ENCODE measurements at regions not wholly inside any gene's neighbourhood (a gene's known extent, or its start where the extent isn't known, plus 50 kb on each side); places are given as distances from the start of the nearest gene placed in this dataset.
A peak's percentile ranks its signal among the peaks of the same experiment; 100 is the strongest.
"Not testable (repeated sequence)": the region's sequence is repeated elsewhere in the genome, so short reads cannot be mapped to it uniquely, and the experiment has no call there.

DNA sequence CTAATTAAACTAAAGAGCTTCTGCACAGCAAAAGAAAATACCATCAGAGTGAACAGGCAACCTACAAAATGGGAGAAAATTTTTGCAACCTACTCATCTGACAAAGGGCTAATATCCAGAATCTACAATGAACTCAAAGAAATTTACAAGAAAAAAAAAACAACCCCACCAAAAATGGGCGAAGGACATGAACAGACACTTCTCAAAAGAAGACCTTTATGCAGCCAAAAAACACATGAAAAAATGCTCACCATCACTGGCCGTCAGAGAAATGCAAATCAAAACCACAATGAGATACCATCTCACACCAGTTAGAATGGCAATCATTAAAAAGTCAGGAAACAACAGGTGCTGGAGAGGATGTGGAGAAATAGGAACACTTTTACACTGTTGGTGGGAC is 100.7 kb downstream of the GPX5 start:
- not testable (repeated sequence) for DNase-seq

DNA sequence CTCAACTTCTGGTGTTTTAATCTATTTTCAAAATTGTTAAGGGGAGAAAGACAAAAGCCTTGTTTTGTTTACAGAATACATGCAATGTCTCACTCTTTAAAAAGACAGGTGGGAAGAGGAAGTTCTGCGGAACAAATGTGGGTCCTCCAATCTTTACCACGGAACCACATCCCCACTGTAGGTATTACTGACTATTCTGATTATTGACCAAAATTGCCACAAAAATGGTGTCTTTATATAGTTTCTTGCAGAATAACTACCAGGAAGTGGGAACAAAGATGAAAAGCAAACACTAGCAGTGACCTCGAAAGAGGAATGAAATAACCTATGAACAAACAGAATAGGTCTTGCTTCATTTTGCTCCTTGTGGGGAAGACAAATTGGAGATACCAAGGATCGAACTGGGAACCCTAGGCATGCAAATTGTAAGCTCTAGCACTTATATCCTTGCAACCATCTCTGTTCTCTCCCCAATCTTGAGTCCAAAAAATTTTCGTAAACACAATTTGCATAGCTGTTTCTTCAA is 106.7 kb downstream of the GPX5 start:
- DNase-seq = no peak

DNA sequence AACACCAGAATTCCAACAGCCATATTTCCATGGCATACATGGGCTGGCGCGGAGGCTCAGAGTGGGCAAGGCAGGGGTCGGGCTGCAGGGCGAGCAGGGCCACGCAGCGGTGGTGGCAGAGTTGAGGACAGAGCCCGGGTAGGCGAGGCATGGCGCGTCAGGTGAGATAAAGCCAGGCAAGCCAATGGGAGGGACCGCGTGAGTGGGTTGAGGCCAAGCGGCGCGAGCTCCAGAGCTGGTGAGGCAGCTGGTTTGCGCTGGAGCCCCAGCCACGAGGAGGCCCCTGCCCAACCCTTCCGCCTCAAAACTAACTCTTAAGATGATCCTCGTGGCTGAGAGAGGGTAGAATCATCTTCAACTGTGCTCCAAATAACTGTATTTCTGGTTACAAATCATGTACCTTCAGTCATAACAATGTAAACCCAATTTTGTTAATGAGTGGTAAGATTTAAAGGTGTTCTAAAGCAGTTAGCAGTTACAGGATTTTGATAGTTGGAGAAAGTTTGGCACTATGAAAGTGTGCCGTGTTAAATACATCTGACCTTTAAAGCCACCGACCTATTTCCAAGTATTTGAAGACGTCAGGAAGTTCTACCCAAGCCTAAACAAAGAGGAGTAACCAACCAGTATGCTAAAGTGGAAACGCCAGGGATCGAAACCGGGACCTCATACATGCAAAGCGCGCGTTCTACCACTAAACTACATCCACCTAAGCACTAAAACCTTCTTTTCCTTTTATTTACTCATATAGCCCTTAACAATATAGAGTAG is 107.9 kb downstream of the GPX5 start:
- DNase-seq = no peak

DNA sequence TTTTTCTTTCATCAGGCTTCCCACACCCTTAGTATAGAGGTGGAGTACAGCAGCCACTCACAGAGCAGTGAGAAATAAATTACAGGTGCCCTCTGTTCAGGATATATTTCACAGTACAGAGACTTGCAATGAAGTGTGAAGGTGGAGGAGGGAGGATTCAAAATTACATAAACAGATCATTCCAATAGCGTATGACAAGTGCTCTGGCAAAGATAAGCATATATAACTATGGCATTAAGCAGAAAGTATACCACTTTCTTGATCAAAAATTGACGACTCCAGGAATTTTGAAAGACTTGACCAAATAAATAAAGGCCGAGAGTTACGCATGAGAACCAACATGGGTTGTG is 108.7 kb downstream of the GPX5 start:
- DNase-seq = no peak

DNA sequence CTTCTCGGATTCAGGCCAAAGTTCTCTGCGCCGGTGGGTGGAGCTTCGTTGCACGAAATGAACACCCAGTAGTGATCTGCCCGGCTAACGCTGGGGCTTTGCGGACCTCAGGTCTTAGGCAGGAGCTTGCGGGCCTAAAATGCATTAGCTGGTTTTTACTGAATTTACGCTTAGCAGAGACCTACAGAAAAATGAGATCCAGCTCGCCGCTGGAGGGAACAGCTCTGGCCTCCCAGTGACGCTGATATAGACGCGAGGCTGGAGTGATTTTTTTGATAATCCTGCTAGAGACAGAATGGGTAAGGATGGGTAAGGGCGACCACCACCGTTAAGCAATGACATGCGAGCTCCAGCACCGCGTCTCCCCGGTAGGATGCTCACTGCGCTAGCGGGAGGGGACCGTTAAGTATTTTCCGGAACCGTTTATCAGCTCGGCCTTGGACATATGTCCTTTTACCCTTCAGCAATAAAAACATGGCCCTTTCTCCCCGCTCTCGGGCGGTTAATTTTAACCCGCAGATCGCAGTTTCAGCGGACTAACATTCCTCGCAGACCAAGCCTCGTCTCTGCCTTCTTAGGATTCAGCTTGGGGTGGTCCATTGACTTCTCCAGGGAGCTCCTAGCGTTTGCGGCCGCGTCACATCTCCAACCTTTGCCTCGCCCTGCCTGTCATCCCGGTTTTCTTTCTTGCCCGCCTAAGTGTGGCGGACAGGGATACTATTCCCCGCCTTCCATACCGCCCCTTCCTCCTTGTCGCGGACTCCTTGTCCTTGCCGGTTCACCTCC is 109.3 kb downstream of the GPX5 start:
- no peak for DNase-seq

DNA sequence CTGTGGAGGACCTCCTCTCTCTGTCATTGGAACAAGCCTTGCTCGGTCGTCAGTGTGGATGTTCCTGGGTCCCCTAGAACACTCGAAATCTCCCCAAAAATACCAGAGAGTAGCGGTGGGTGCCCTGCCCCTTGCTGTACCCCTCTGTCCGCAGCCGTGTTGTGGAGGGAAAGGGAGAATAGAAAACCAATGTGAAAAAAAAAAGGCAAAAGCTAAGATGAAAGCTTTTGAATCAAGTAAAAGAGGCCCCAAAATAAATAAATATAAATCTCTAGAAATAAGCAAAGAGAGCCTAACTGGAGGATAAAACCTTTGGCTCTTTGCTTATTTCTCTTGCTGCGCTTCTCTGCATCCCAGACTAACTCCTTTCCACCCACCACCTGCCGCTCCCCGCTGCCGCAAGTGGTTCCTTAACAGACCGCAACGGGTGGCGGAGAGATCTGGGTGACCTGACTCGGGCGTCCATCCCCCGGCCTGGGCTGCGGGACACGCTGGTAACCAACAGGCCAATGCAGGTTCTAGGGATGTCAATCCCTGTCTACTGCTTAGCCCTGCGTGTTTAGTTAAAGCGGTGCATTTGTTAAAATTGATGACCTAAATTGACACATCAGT is 110.0 kb downstream of the GPX5 start:
- no peak for DNase-seq

DNA sequence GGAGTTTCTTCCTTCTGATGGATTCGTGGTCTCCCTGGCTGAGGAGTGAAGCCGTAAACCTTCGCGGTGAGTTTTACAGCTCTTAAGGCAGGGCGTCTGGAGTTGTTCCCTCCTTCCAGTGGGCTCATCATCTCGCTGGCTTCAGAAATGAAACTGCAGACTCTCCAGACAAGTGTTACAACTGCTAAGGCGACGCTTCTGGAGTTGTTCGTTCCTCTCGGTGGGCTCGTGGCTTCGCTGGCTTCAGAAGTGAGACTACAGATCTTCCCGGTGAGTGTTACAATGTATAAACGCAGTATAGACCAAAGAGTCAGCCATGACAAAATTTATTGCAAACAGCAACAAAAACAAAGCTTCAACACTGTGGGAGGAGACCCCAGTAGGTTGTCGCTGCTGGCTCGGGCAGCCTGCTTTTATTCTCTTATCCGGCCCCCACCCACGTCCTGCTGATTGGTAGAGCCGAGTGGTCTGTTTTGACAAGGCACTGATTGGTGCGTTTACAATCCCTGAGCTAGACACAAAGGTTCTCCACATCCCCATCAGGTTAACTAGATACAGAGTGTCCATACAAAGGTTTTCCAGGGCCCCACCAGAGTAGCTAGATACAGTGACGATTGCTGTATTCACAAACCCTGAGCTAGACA is 113.2 kb downstream of the GPX5 start:
- no peak for DNase-seq

DNA sequence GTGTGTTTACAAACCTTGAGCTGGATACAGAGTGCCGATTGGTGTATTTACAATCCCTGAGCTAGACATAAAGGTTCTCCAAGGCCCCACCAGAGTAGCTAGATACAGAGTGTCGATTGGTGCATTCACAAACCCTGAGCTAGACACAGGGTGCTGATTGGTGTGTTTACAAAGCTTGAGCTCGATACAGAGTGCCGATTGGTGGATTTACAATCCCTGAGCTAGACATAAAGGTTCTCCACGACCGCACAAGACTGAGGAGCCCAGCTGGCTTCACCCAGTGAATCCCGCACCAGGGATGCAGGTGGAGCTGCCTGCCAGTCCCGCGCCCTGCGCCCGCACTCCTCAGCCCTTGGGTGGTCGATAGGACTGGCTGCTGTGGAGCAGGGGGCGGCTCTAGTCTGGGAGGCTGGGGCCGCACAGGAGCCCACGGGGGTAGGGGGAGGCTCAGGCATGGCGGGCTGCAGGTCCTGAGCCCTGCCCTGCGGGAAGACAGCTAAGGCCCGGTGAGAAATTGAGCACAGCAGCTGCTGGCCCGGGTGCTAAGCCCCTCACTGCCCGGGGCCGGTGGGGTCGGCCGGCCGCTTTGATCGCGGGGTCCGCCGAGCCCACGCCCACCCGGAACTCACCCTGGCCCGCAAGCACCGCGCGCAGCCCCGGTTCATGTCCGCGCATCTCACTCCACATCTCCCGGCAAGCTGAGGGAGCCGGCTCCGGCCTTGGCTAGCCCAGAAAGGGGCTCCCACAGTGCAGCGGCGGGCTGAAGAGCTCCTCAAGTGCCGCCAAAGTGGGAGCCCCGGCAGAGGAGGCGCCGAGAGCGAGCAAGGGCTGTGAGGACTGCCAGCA is 114.0 kb downstream of the GPX5 start:
- not testable (repeated sequence) for DNase-seq

DNA sequence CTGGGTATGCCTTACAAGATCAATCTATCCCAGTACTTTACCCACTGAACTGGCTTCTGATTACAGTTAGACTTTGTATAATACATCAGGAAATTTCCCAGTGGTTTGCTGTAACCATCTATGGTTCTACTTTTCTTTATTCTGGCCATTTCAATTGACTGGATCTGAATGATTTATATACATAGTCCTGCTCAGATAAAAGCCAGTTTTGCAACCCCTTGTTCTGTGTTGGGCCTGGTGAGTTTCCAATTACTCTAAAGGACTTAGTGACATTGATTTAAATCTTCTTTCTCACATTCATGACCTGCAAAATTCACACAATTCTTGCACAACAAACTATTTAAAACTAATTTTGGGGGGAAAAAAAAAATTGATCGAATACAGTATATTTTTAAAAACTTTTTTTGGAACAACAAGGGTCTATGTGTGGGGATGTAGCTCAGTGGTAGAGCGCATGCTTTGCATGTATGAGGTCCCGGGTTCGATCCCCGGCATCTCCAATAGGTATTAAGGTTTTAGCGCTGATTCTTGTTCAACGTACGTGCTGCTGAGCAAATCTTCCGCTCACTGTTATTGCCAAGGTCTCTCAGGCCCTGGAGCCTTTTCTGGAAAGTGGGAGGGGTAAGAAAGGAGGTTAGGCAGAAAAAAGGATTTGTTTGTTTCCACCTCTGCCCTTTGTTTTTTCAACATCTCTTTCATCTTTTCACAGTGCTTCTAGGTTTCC is 117.5 kb downstream of the GPX5 start:
- peak; percentile 84 for DNase-seq

DNA sequence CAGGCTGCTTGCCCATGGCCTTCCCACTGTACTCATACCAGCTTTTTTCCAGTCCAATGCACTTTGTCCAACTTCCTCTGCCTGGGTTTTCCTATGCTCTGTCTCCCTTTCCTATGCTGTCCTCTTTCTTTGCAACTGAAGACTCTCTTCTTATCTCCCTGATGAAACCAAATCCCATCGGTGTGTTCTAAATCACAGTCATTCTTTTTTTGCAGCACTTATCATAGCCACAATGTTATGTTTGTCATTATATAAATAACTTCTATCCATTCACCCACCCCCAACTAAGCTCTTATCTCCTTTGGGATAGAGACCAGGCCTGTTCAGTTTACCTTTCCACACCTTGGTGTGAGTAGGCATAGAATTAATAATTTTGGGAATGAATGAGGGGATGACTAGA is 121.0 kb downstream of the GPX5 start:
- no peak for DNase-seq

DNA sequence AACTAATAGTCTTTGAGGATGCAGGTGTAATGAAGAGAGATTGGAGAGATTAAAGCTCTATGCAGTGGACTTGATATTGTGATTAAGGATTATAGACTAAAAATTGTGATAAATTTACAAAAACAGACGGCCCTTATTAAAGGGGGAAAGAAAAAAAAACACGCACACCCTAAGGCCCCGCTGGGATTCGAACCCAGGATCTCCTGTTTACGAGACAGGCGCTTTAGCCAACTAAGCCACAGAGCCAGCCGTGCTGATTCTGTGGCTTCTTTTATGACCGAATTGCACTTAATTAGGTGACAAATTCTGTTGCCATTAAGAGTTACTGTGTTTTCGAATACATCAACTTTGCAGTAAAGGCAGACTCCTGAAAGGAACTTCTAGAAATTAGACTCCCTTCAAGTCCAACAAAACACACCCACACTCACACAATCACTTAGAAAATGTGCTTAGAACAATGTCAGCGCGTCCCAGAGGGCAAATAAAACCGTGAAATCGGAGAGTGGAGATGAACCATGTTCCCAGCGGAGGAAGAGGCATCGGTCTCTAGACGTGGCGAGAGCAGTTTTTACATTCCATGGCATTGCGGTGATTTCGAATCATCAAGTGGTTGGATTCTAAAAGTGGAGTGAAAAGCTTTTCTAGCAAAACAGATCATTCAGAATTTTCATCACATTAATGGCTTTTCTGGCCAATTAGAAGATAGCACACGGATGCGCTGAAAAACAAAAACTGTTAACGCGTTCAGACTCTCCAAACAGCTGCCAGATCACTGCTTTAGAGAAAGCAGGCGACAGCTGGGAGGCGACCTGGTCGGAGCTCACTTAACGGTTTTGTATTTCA is 122.6 kb downstream of the GPX5 start:
- peak; percentile 76 for DNase-seq

DNA sequence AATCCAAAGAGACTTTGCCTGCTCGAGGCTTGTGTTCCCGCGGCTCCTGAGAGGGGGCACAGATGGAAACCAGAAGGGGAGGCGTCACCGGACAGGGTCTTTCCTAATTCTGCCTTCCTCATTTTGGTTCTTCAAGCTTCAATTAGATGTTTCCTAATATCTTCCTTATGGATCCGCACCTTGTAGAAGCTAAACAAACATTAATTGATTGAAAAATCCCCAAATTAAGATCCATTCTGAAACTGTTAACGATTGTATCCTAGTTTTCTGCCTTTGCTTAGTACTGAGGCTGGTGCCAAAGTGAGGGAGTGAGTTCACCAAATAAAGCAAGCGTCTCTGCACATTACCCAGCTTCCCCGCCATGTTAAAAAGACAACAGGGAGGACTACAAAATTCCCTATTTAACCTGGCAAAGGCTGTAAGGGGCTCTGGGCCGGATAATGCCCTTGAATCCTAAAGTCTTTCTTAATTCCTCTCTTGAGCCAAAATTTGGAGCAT is 123.2 kb downstream of the GPX5 start:
- DNase-seq = no peak

DNA sequence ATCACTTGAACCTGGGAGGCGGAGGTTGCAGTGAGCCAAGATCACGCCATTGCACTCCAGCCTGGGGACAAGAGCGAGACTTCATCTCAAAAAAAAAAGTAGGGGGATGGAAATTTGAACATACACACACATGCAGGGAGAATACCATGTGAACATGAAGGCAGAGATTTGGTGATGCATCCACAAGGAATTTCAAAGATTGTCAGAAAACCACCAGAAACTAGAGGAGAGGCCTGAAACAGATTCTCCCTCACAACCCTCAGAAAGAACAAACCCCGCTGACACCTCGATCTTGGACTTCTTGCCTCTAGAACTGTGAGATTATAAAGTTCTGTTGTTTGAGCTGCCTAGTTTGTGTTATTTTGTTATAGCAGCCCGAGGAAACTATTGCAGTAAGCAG is 125.5 kb downstream of the GPX5 start:
- no peak for DNase-seq

DNA sequence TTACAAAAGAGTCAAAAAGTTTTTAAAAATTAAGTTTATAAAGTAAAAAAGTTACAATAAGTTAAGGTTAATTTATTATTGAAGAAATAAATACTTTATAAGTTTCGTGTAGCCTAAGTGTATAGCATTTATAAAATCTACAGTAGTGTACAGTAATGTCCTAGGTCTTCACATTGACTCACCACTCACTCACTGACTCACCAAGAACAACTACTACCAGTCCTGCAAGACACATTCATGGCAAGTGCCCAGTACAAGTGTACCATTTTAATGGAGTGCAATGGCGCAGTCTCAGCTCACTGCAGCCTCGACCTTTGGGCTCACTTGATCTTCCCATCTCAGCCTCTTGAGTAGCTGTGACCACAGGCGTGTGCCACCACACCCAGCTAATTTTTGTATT is 128.2 kb downstream of the GPX5 start:
- DNase-seq = no peak

DNA sequence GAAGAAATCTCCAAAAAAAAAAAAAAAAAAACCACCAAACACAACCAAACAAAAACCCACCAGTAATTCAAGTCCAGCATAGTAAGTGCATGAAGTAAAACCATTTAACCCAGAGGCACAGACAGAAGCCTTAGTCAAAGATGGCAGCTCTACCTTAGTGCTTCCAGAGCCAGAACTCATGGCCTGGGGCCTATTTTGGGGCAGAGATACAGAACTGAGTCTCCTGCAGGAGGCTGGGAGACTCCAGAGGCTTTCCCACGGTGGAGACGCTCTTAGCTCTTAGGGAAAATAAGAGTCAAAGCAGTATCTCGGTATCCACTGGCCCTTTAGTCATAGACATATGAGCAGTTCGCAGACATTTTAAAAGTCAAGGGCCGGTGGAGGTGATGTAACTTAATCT is 129.5 kb downstream of the GPX5 start:
- DNase-seq = no peak

DNA sequence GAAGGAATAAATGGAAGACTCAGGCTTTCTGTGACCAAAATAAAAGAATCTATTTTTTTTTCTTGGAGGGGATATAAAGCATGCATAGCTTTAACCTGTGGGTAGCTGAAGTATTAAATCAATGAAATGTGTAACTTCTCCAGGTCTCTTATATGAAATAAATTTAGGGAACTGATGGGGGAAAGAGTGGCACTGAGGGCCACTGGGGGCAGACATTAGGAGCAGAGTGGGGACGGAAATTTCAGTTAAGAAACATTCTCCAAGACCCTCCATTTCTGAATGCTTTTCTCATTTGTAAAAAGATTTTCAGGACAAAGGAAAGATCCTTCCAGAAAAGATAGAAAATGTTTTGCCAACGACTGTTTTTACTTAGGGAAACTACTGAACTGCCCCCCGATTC is 131.0 kb downstream of the GPX5 start:
- DNase-seq = no peak

DNA sequence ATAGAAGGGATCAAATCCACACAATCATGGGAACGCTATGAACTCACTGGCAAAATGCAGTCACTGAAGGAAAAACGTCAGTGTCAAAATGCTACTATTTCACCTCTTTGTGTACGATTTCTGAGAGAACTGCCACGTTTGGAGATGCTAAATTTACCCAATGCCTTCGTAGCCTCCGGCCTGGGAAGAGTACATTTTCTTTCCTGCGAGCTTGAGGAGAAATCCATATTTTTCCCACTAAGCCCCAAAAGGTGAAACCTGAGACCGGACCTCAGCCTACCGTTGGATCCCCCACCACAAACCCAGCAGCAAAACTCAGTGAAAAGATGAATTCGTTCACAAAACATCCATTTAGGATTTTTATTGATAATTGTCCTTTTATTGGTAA is 131.7 kb downstream of the GPX5 start:
- no peak for DNase-seq

DNA sequence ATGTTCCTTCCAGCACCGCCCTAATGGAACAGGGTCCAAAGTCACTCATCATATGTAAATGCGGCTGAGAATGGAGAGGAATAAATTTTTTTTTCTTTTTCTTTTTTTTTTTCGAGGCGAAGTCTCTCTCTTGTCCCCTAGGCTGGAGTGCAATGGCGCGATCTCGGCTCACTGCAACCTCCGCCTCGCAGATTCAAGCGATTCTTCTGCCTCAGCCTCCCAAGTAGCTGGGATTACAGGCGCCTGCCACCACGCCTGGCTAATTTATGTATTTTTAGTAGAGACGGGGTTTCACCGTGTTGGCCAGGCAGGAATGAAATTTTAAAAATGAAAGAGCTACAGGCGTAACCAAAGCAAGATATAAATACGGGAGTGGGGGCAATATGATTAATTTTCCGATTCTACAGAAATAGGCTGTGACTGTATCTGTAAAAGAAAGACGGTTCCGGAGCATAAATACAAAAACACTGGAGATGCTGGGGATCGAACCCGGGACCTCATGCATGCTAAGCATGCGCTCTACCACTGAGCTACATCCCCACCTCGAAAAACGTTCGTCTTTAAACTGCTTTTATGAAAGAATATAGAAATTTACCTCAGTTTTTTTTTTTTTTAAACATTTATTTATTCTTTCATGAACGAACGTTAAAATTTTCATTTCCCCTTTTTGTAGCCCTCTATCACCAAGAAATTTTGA is 132.2 kb downstream of the GPX5 start:
- peak; percentile 64 for DNase-seq

DNA sequence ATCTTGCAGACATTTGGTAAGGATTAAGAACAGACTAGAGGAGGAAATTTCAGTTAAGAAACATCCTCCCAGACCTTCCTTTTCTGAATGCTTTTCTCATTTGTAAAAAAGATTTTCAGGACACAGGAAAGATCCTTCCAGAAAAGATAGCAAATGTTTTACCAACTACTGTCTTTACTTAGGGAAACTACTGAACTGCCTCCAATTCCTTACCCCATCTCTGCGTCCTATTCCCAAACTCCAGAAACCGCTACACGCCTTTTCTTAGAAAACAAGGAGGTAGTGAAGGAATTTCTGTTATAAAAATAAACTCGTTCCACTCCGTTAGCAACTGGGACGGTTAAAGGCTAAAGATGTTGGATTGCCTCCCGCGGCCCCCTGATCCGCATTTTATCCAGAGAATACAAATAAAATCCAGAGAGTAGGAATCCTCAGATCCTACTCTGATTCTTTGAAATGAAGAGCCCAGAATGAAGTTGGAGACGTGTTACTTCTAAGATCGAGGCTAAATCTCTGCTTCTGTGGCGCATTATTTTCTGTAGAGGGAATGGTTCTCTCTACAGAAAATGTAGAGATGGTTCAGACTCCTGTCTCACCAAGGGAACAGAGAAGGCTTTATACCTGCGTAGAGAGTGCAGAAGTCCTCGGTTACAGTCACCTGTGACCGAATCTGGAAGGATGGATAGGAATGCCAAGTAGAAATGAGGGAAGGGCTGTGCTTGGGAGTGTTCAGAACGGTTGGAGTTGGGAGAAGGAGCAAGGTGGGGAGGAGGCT is 133.0 kb downstream of the GPX5 start:
- DNase-seq = peak; percentile 21
